SU-DHL-6 (cell line): ENCODE measurements at regions not wholly inside any gene's neighbourhood (a gene's known extent, or its start where the extent isn't known, plus 50 kb on each side); places are given as distances from the start of the nearest gene placed in this dataset.

Source experiments
- H2AFZ ChIP-seq: fragments of 200-600 bp; sonication (generic); 2 replicates; pipeline ENCODE4 v1.6.1; 2014; ENCODE audit warnings: low read depth, mild to moderate bottlenecking, moderate library complexity, mixed read lengths, antibody characterized with exemption, low read length; ENCODE audit not compliant: severe bottlenecking
- H3F3A ChIP-seq: fragments of 200-600 bp; shearing (Covaris generic); 2 replicates; pipeline ENCODE4 v1.6.0; 2016; ENCODE audit warnings: antibody characterized with exemption, mild to moderate bottlenecking; ENCODE audit not compliant: insufficient read depth
- H3K27ac ChIP-seq: fragments of 200-600 bp; sonication (generic); 2 replicates; pipeline ENCODE4 v1.5.1; 2016; ENCODE audit warnings: low read depth, mild to moderate bottlenecking, low read length, moderate library complexity, mixed read lengths
- H3K27me3 ChIP-seq: fragments of 200-600 bp; sonication (generic), shearing (Covaris generic); 2 replicates; pipeline ENCODE4 v1.6.0; 2014; ENCODE audit warnings: mild to moderate bottlenecking, low read length
- H3K36me3 ChIP-seq: fragments of 200-600 bp; sonication (generic); 2 replicates; pipeline ENCODE4 v1.6.1; 2014; ENCODE audit warnings: mild to moderate bottlenecking, low read length, mixed read lengths
- H3K4me2 ChIP-seq: fragments of 300-600, 200-600 bp; shearing (Covaris generic), sonication (generic); 2 replicates; pipeline ENCODE4 v1.6.0; 2014; ENCODE audit warnings: low read length, low read depth, mild to moderate bottlenecking; ENCODE audit not compliant: poor library complexity, severe bottlenecking
- H3K4me3 ChIP-seq: fragments of 200-600 bp; sonication (generic); 2 replicates; pipeline ENCODE4 v1.5.1; 2014; ENCODE audit warnings: antibody characterized with exemption, low read length, mild to moderate bottlenecking, mixed read lengths; ENCODE audit not compliant: insufficient read depth, poor library complexity, severe bottlenecking
- H3K79me2 ChIP-seq: fragments of 200-600 bp; sonication (generic); 2 replicates; pipeline ENCODE4 v1.6.1; 2014; ENCODE audit warnings: mild to moderate bottlenecking, low read length, moderate library complexity; ENCODE audit not compliant: insufficient read depth
- H3K9ac ChIP-seq: fragments of 200-600 bp; sonication (generic); 2 replicates; pipeline ENCODE4 v1.7.0; 2014; ENCODE audit warnings: mild to moderate bottlenecking, low read length
- H3K9me2 ChIP-seq: fragments of 200-600 bp; sonication (generic); replicated peaks from 2 replicates; pipeline ENCODE4 v1.6.1; 2014; ENCODE audit warnings: low read length; ENCODE audit not compliant: insufficient read depth
- H3K9me3 ChIP-seq: fragments of 200-600 bp; sonication (generic); 2 replicates; pipeline ENCODE4 v1.6.1; 2014; ENCODE audit warnings: low read length, mixed read lengths; ENCODE audit not compliant: insufficient read depth
- H4K20me1 ChIP-seq: fragments of 200-600 bp; sonication (generic); 2 replicates; pipeline ENCODE4 v1.6.1; 2014; ENCODE audit warnings: low read depth, mild to moderate bottlenecking, antibody characterized with exemption, low read length, moderate library complexity, mixed read lengths
- CTCF ChIP-seq: fragments of 200-600 bp; sonication (generic); IDR thresholded peaks from one replicate; pipeline ENCODE4 v1.5.1; 2017; ENCODE audit warnings: antibody characterized with exemption, mild to moderate bottlenecking, low read length, moderate library complexity; ENCODE audit not compliant: insufficient read depth, poor library complexity, severe bottlenecking
- EZH2phosphoT487 ChIP-seq: fragments of 200-600 bp; sonication (generic), shearing (Covaris generic); conservative IDR thresholded peaks from 2 replicates; pipeline ENCODE4 v1.6.1; 2018; ENCODE audit warnings: mild to moderate bottlenecking, antibody characterized with exemption, low read length, moderate library complexity, mixed read lengths

GRCh38 chr2:183718246-183718645 is 594.0 kb downstream of the NUP35 start:
- H3K79me2 ChIP-seq, result no peaks in the 10 kb centered on the region
- H3K4me3 ChIP-seq, result no peak overlapping the region
- H2AFZ ChIP-seq, result no peak overlapping the region
- no peaks in the 10 kb centered on the region for H3K27me3 ChIP-seq
- H3K9me3 ChIP-seq, result no peaks in the 10 kb centered on the region
- H3F3A ChIP-seq, result no peaks in the 10 kb centered on the region
- H3K36me3 ChIP-seq, result no peaks in the 10 kb centered on the region
- no peaks in the 10 kb centered on the region for H4K20me1 ChIP-seq
- no peak overlapping the region for H3K9ac ChIP-seq
- no peak overlapping the region for H3K27ac ChIP-seq
- H3K9me2 ChIP-seq, result no peaks in the 10 kb centered on the region
- no peak for TF ChIP-seq EZH2phosphoT487
- no peak for TF ChIP-seq CTCF
- no peak overlapping the region for H3K4me2 ChIP-seq

- Histone ChIP-seq H2AFZ (no peak overlapping the region), H4K20me1 (no peaks in the 10 kb centered on the region), H3K4me3 (no peak overlapping the region), H3K27ac (no peak overlapping the region), H3K9ac (no peak overlapping the region), H3K4me2 (no peak overlapping the region), H3K36me3 (no peaks in the 10 kb centered on the region), H3F3A (no peaks in the 10 kb centered on the region), H3K9me3 (no peaks in the 10 kb centered on the region), H3K9me2 (no peaks in the 10 kb centered on the region), H3K79me2 (no peaks in the 10 kb centered on the region), H3K27me3 (no peaks in the 10 kb centered on the region)
- TF ChIP-seq CTCF, result no peak
- TF ChIP-seq EZH2phosphoT487, result no peak
Observed at GRCh38 chr2:183723278-183723677, 599.0 kb downstream of the NUP35 start.

GRCh38 chr2:183729380-183729779 is 605.1 kb downstream of the NUP35 start:
- no peak overlapping the region for H3K9ac ChIP-seq
- H4K20me1 ChIP-seq, result no peaks in the 10 kb centered on the region
- H3K27me3 ChIP-seq, result no peaks in the 10 kb centered on the region
- TF ChIP-seq EZH2phosphoT487 (no peak), CTCF (no peak)
- H3F3A ChIP-seq, result no peaks in the 10 kb centered on the region
- H3K79me2 ChIP-seq, result no peaks in the 10 kb centered on the region
- H3K4me3 ChIP-seq, result no peak overlapping the region
- no peaks in the 10 kb centered on the region for H3K9me3 ChIP-seq
- H3K27ac ChIP-seq, result no peak overlapping the region
- no peaks in the 10 kb centered on the region for H3K36me3 ChIP-seq
- H2AFZ ChIP-seq, result no peak overlapping the region
- no peak overlapping the region for H3K4me2 ChIP-seq
- H3K9me2 ChIP-seq, result no peaks in the 10 kb centered on the region

GRCh38 chr2:183740241-183740640 is 616.0 kb downstream of the NUP35 start:
- no peaks in the 10 kb centered on the region for H3K36me3 ChIP-seq
- no peak overlapping the region for H2AFZ ChIP-seq
- no peaks in the 10 kb centered on the region for H3K27me3 ChIP-seq
- TF ChIP-seq EZH2phosphoT487 (no peak), CTCF (no peak)
- H4K20me1 ChIP-seq, result no peaks in the 10 kb centered on the region
- H3K9me3 ChIP-seq, result no peaks in the 10 kb centered on the region
- no peak overlapping the region for H3K4me3 ChIP-seq
- H3K79me2 ChIP-seq, result no peaks in the 10 kb centered on the region
- no peak overlapping the region for H3K27ac ChIP-seq
- no peak overlapping the region for H3K4me2 ChIP-seq
- no peaks in the 10 kb centered on the region for H3F3A ChIP-seq
- no peaks in the 10 kb centered on the region for H3K9me2 ChIP-seq
- H3K9ac ChIP-seq, result no peak overlapping the region
